ENCODE measurements at regions not wholly inside any gene's neighbourhood (a gene's known extent, or its start where the extent isn't known, plus 50 kb on each side); places are given as distances from the start of the nearest gene placed in this dataset.

DNA sequence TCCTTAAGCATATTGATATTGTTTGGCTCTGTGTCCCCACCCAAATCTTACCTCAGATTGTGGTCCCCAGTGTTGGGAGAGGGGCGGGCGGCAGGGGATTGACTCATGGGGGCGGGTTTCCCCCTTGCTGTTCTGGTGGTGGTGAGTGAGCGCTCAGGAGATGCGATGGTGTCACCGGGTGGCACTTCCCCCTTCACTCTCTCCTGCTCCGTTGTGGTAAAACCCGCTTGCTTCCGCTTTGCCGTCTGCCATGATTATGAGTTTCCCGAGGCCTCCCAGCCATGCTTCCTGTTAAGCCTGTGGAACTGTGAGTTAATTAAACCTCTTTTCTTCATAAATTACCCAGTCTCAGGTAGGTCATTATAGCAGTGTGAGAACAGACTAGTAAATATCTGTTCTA is 229.1 kb downstream of the IRX2 start:
- Histone ChIP-seq H3K4me3 (ENCODE audit: insufficient read depth, low read length, poor library complexity, severe bottlenecking) (no peak overlapping the region), H4K20me1 (ENCODE audit: low read depth, low read length) (no peaks in the 10 kb centered on the region), H3K9ac (ENCODE audit: low read length) (no peak overlapping the region), H3K4me2 (ENCODE audit: low read depth, low read length, poor library complexity, severe bottlenecking) (no peak overlapping the region), H3K79me2 (ENCODE audit: insufficient read depth, low read length) (no peaks in the 10 kb centered on the region), H3K36me3 (ENCODE audit: low read length) (no peaks in the 10 kb centered on the region), H3K27ac (ENCODE audit: low read depth, low read length) (no peak overlapping the region), H3K9me3 (ENCODE audit: insufficient read depth, low read length) (no peaks in the 10 kb centered on the region), H2AFZ (ENCODE audit: low read depth, low read length, severe bottlenecking) (no peak overlapping the region), H3K27me3 (ENCODE audit: low read length) (no peaks in the 10 kb centered on the region), H3F3A (ENCODE audit: insufficient read depth) (no peaks in the 10 kb centered on the region), H3K9me2 (replicated peaks; ENCODE audit: insufficient read depth, low read length) (no peaks in the 10 kb centered on the region)
- TF ChIP-seq, protein P1, sequence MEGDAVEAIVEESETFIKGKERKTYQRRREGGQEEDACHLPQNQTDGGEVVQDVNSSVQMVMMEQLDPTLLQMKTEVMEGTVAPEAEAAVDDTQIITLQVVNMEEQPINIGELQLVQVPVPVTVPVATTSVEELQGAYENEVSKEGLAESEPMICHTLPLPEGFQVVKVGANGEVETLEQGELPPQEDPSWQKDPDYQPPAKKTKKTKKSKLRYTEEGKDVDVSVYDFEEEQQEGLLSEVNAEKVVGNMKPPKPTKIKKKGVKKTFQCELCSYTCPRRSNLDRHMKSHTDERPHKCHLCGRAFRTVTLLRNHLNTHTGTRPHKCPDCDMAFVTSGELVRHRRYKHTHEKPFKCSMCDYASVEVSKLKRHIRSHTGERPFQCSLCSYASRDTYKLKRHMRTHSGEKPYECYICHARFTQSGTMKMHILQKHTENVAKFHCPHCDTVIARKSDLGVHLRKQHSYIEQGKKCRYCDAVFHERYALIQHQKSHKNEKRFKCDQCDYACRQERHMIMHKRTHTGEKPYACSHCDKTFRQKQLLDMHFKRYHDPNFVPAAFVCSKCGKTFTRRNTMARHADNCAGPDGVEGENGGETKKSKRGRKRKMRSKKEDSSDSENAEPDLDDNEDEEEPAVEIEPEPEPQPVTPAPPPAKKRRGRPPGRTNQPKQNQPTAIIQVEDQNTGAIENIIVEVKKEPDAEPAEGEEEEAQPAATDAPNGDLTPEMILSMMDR (IDR thresholded peaks at IDR 0.05; ENCODE audit: insufficient read depth, low read length, poor library complexity, severe bottlenecking): no peak
- no peak for TF ChIP-seq EZH2phosphoT487 (conservative IDR thresholded peaks at IDR 0.05; ENCODE audit: low read length)

GRCh38 chr5:2519153-2519552 is 232.3 kb downstream of the IRX2 start:
- Histone ChIP-seq H3F3A (ENCODE audit: insufficient read depth) (no peaks in the 10 kb centered on the region), H3K9me2 (replicated peaks; ENCODE audit: insufficient read depth, low read length) (no peaks in the 10 kb centered on the region), H3K4me2 (ENCODE audit: low read depth, low read length, poor library complexity, severe bottlenecking) (no peak overlapping the region), H3K27me3 (ENCODE audit: low read length) (no peaks in the 10 kb centered on the region), H3K9me3 (ENCODE audit: insufficient read depth, low read length) (no peaks in the 10 kb centered on the region), H3K79me2 (ENCODE audit: insufficient read depth, low read length) (no peaks in the 10 kb centered on the region), H3K36me3 (ENCODE audit: low read length) (no peaks in the 10 kb centered on the region), H3K27ac (ENCODE audit: low read depth, low read length) (no peak overlapping the region), H4K20me1 (ENCODE audit: low read depth, low read length) (no peaks in the 10 kb centered on the region), H2AFZ (ENCODE audit: low read depth, low read length, severe bottlenecking) (no peak overlapping the region), H3K9ac (ENCODE audit: low read length) (no peak overlapping the region), H3K4me3 (ENCODE audit: insufficient read depth, low read length, poor library complexity, severe bottlenecking) (no peak overlapping the region)
- TF ChIP-seq, protein P1 (IDR thresholded peaks at IDR 0.05; ENCODE audit: insufficient read depth, low read length, poor library complexity, severe bottlenecking): no peak
- no peak for TF ChIP-seq EZH2phosphoT487 (conservative IDR thresholded peaks at IDR 0.05; ENCODE audit: low read length)

- Histone ChIP-seq H3K27ac (ENCODE audit: low read depth, low read length) (no peak overlapping the region), H3K9me3 (ENCODE audit: insufficient read depth, low read length) (no peaks in the 10 kb centered on the region), H3K9ac (ENCODE audit: low read length) (no peak overlapping the region), H3K36me3 (ENCODE audit: low read length) (no peaks in the 10 kb centered on the region), H2AFZ (ENCODE audit: low read depth, low read length, severe bottlenecking) (no peak overlapping the region), H3K27me3 (ENCODE audit: low read length) (no peaks in the 10 kb centered on the region), H3F3A (ENCODE audit: insufficient read depth) (no peaks in the 10 kb centered on the region), H3K9me2 (replicated peaks; ENCODE audit: insufficient read depth, low read length) (no peaks in the 10 kb centered on the region), H4K20me1 (ENCODE audit: low read depth, low read length) (no peaks in the 10 kb centered on the region), H3K4me3 (ENCODE audit: insufficient read depth, low read length, poor library complexity, severe bottlenecking) (no peak overlapping the region), H3K79me2 (ENCODE audit: insufficient read depth, low read length) (no peaks in the 10 kb centered on the region), H3K4me2 (ENCODE audit: low read depth, low read length, poor library complexity, severe bottlenecking) (no peak overlapping the region)
- TF ChIP-seq EZH2phosphoT487 (conservative IDR thresholded peaks at IDR 0.05; ENCODE audit: low read length): no peak
- TF ChIP-seq, protein P1 (IDR thresholded peaks at IDR 0.05; ENCODE audit: insufficient read depth, low read length, poor library complexity, severe bottlenecking): no peak
Observed at GRCh38 chr5:2517451-2517850, 234.0 kb downstream of the IRX2 start.
